PC-9 (cell line): ENCODE measurements at regions not wholly inside any gene's neighbourhood (a gene's known extent, or its start where the extent isn't known, plus 50 kb on each side); places are given as distances from the start of the nearest gene placed in this dataset.

Experiments
- EZH2 ChIP-seq: fragments of 200-600 bp; sonication (generic); IDR thresholded peaks from 2 replicates; pipeline ENCODE4 v1.8.0; 2017; ENCODE audit warnings: antibody characterized with exemption, low read depth
- TF ChIP-seq, protein P1 (sequence below): fragments of 200-600 bp; sonication (generic); conservative IDR thresholded peaks from 2 replicates; pipeline ENCODE4 v1.6.1; 2017; ENCODE audit warnings: mixed run types, antibody characterized with exemption, mild to moderate bottlenecking, moderate library complexity

DNA sequence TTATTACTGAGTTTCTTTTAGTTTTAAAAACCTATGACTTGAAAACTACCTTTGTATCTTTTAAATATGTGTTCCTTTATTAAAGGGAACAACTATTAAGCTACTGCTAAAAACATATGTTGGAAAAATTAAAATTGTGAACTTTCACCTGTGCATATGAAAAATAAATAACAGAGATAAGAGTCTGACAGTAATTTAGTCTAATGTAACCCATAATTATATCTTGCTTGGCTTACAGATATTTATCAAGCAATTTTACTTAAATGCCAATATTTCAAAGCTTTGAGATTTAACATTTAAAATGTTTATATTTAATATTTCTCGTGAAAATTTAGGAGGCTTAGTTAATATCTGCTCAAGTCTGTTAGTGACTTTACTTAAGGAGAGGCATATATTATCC lies 309.8 kb downstream of the CCER1 start:
- no peak for TF ChIP-seq EZH2
- TF ChIP-seq, protein P1, sequence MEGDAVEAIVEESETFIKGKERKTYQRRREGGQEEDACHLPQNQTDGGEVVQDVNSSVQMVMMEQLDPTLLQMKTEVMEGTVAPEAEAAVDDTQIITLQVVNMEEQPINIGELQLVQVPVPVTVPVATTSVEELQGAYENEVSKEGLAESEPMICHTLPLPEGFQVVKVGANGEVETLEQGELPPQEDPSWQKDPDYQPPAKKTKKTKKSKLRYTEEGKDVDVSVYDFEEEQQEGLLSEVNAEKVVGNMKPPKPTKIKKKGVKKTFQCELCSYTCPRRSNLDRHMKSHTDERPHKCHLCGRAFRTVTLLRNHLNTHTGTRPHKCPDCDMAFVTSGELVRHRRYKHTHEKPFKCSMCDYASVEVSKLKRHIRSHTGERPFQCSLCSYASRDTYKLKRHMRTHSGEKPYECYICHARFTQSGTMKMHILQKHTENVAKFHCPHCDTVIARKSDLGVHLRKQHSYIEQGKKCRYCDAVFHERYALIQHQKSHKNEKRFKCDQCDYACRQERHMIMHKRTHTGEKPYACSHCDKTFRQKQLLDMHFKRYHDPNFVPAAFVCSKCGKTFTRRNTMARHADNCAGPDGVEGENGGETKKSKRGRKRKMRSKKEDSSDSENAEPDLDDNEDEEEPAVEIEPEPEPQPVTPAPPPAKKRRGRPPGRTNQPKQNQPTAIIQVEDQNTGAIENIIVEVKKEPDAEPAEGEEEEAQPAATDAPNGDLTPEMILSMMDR = no peak
